ENCODE measurements at regions not wholly inside any gene's neighbourhood (a gene's known extent, or its start where the extent isn't known, plus 50 kb on each side); places are given as distances from the start of the nearest gene placed in this dataset.

DNA sequence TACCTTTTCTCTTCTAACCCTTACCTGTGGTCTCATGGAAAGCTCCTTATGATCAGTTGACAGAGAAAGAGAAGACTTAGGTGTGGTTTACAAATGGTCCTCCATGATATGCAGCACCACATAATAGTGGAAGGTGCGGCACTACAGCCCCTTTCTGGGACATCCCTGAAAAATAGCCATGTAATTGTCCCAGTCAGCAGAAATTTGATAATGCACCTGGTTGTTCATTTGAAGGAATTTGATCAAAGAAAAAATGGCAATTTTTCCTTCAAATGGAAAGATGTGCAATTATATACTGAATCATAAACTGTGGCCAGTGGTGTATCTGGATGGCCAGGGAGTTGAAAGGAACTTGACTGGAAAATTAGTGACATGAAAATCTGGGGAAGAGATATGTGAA lies 293.6 kb upstream of the PCDH20 start:
- DNase-seq (ENCODE audit: low read depth, low spot score), result no peak
- Histone ChIP-seq H3K27me3 (ENCODE audit: control insufficient read depth, insufficient read depth, low read length) (no peaks in the 10 kb centered on the region), H3K27ac (ENCODE audit: low read depth, low read length) (no peak overlapping the region), H3K9me3 (ENCODE audit: control insufficient read depth, insufficient read depth, low read length) (no peaks in the 10 kb centered on the region; the same call in 1 of the 2 replicates), H3K4me3 (ENCODE audit: low read depth, low read length) (no peak overlapping the region)
- TF ChIP-seq, protein P1, sequence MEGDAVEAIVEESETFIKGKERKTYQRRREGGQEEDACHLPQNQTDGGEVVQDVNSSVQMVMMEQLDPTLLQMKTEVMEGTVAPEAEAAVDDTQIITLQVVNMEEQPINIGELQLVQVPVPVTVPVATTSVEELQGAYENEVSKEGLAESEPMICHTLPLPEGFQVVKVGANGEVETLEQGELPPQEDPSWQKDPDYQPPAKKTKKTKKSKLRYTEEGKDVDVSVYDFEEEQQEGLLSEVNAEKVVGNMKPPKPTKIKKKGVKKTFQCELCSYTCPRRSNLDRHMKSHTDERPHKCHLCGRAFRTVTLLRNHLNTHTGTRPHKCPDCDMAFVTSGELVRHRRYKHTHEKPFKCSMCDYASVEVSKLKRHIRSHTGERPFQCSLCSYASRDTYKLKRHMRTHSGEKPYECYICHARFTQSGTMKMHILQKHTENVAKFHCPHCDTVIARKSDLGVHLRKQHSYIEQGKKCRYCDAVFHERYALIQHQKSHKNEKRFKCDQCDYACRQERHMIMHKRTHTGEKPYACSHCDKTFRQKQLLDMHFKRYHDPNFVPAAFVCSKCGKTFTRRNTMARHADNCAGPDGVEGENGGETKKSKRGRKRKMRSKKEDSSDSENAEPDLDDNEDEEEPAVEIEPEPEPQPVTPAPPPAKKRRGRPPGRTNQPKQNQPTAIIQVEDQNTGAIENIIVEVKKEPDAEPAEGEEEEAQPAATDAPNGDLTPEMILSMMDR (IDR thresholded peaks at IDR 0.05; ENCODE audit: low read depth, low read length), result no peak
- ChIA-PET POLR2A (no interaction called here), CTCF (no interaction called here)

DNA sequence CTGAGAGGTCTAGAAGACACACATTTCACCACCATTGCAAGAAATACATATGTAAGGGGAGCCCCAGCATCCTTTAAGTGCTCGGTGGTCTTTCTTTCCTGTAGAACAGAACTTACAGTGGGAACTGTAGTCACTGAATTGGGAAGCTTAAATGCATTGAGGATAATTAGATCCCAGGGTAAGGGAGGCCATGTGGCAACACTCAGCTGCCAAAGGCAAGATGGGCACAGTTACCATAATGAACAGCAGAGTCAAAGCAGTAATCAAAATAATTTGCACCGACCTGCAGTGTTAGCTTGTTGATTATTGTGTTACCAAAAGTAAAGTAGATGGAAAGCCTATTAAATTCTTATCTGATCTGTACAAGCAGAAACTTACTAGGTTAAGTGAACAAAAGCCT lies 291.2 kb upstream of the PCDH20 start:
- DNase-seq (ENCODE audit: low read depth, low spot score), result no peak
- Histone ChIP-seq H3K9me3 (ENCODE audit: control insufficient read depth, insufficient read depth, low read length) (no peaks in the 10 kb centered on the region; the same call in 1 of the 2 replicates), H3K4me3 (ENCODE audit: low read depth, low read length) (no peak overlapping the region), H3K27me3 (ENCODE audit: control insufficient read depth, insufficient read depth, low read length) (no peaks in the 10 kb centered on the region), H3K27ac (ENCODE audit: low read depth, low read length) (no peak overlapping the region)
- ChIA-PET CTCF (no interaction called here), POLR2A (no interaction called here)
- TF ChIP-seq, protein P1 (IDR thresholded peaks at IDR 0.05; ENCODE audit: low read depth, low read length), result no peak

DNA sequence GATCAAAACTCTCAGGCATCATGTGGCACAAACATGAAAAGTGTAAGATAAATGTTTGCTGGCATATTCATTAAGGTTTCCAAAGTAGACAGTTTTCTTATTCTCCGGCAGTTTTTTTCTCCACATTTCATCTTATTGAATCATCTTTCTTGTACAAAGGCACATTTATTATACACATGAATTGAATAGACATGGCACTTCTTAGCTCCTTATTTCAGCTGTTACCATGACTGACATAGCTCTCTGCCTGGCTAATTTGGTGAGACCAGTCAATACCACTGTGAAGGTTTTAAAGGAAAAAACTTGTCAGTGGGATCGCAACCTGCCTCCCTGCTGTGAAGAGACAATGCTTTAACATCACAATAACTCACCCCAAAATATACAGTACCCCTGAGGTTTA lies 285.0 kb upstream of the PCDH20 start:
- no peak for DNase-seq (ENCODE audit: low read depth, low spot score)

DNA sequence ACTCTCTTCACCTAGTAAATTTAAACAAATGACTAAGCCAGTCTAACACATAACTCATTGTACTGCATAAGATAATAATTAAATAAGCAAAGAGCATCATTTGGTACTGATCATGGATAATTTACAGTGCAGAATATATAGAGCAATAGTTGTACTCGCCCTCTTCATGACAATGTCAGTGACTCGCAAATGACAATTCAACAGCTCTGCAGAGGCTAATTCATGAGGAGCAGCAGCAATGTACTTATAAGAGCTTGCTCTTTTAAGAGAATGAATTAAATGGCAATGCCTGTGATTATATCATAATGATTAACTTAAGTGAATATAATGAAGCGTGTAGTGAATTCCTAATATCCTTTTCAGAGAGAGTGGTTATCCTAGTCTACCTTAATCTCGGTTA lies 284.5 kb upstream of the PCDH20 start:
- no peak for DNase-seq (ENCODE audit: low read depth, low spot score)
- CTCF ChIA-PET, result no interaction called here
- Histone ChIP-seq H3K27ac (ENCODE audit: low read depth, low read length) (no peak overlapping the region), H3K27me3 (ENCODE audit: control insufficient read depth, insufficient read depth, low read length) (no peaks in the 10 kb centered on the region), H3K9me3 (ENCODE audit: control insufficient read depth, insufficient read depth, low read length) (no peaks in the 10 kb centered on the region), H3K4me3 (ENCODE audit: low read depth, low read length) (no peak overlapping the region)
- POLR2A ChIA-PET, result no interaction called here
- TF ChIP-seq, protein P1 (IDR thresholded peaks at IDR 0.05; ENCODE audit: low read depth, low read length), result no peak

More for the DNA sequence above, 285.0 kb upstream of the PCDH20 start:
- Histone ChIP-seq H3K27me3 (ENCODE audit: control insufficient read depth, insufficient read depth, low read length) (no peaks in the 10 kb centered on the region), H3K9me3 (ENCODE audit: control insufficient read depth, insufficient read depth, low read length) (no peaks in the 10 kb centered on the region), H3K4me3 (ENCODE audit: low read depth, low read length) (no peak overlapping the region), H3K27ac (ENCODE audit: low read depth, low read length) (no peak overlapping the region)
- ChIA-PET POLR2A (no interaction called here), CTCF (no interaction called here)
- TF ChIP-seq, protein P1 (IDR thresholded peaks at IDR 0.05; ENCODE audit: low read depth, low read length), result no peak

DNA sequence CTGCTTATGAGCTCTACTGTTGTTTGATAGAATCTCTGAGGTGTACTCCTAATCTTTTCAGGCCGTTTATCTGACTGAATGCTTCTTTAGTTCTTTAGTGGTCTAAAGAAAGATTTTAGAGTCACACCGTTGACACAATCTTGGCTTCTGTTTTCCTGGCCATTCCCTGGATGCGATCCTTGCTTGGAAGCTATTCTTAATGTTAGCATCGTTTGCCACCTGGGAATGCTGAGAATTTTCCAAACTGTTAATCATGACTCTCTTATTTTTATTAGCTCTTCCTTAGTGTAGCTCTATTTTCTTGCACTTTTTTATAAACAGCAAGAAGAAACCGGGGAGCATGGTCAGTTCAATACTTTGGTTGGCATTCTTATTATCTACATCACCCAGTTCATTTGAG lies 281.0 kb upstream of the PCDH20 start:
- Histone ChIP-seq H3K9me3 (ENCODE audit: control insufficient read depth, insufficient read depth, low read length) (no peaks in the 10 kb centered on the region), H3K27me3 (ENCODE audit: control insufficient read depth, insufficient read depth, low read length) (no peaks in the 10 kb centered on the region), H3K4me3 (ENCODE audit: low read depth, low read length) (no peak overlapping the region), H3K27ac (ENCODE audit: low read depth, low read length) (no peak overlapping the region)
- no peak for DNase-seq (ENCODE audit: low read depth, low spot score)
- TF ChIP-seq, protein P1 (IDR thresholded peaks at IDR 0.05; ENCODE audit: low read depth, low read length), result no peak
- POLR2A ChIA-PET, result no interaction called here
- CTCF ChIA-PET, result interaction anchor here (0.6 kb wide), 1 partner anchor 14 kb away, joined by 3 read pairs; no protein-coding TSS in a partner anchor

All from AG04450 (cell line).